Lower lobe of right lung (tissue), 2 donors: ENCODE measurements at regions not wholly inside any gene's neighbourhood (a gene's known extent, or its start where the extent isn't known, plus 50 kb on each side); places are given as distances from the start of the nearest gene placed in this dataset.

Experiments
- ATAC-seq, 2 donors: fragments of 200-7000 bp; cut with Tn5 transposase; one replicate each; pipeline ENCODE4 v1.9.1; 2020 to 2022; ENCODE audit warnings: mild to moderate bottlenecking in 2 of 2, moderate library complexity in 2 of 2
- DNase-seq: peaks from one replicate; pipeline ENCODE4 v3.0.0-alpha.2; 2020
- H3K27ac ChIP-seq: fragments of 200-600 bp; one replicate; pipeline ENCODE4 v1.8.0; 2022
- H3K27me3 ChIP-seq: fragments of 200-600 bp; one replicate; pipeline ENCODE4 v1.8.0; 2022; ENCODE audit warnings: low read depth
- H3K36me3 ChIP-seq: fragments of 200-600 bp; one replicate; pipeline ENCODE4 v1.8.0; 2022; ENCODE audit warnings: mild to moderate bottlenecking
- H3K4me1 ChIP-seq: fragments of 200-600 bp; one replicate; pipeline ENCODE4 v1.8.0; 2022
- H3K4me3 ChIP-seq: fragments of 200-600 bp; one replicate; pipeline ENCODE4 v1.8.0; 2022; ENCODE audit warnings: mild to moderate bottlenecking
- H3K9me3 ChIP-seq: fragments of 200-600 bp; one replicate; pipeline ENCODE4 v1.8.0; 2022
- CTCF ChIP-seq: fragments of 200-600 bp; IDR thresholded peaks from one replicate; pipeline ENCODE4 v1.8.0; 2022; ENCODE audit warnings: antibody characterized with exemption, mild to moderate bottlenecking
- intact Hi-C: fragments of 100-400 bp; cut with DNase I; formaldehyde crosslinking; loops from one replicate; pipeline ENCODE4 v1.11.0; 2022
- donor health status: DM: no; HTN: yes; CAD: no; lungs with severe emphysema.

GRCh38 chr5:8391911-8392310, 523.0 kb downstream of the MTRR start:
- intact Hi-C loops = no loop called here
- no peak for TF ChIP-seq CTCF
- Histone ChIP-seq H3K4me3 (no peak overlapping the region), H3K4me1 (no peaks in the 10 kb centered on the region), H3K27ac (no peak overlapping the region), H3K9me3 (no peaks in the 10 kb centered on the region), H3K27me3 (no peaks in the 10 kb centered on the region), H3K36me3 (no peaks in the 10 kb centered on the region)
- ATAC-seq = no peak
- DNase-seq = no peak

GRCh38 chr5:8393240-8393639, 524.3 kb downstream of the MTRR start:
- no peak for TF ChIP-seq CTCF
- DNase-seq = no peak
- H3K27ac ChIP-seq = no peak overlapping the region
- H3K36me3 ChIP-seq = no peaks in the 10 kb centered on the region
- ATAC-seq = no peak
- no peaks in the 10 kb centered on the region for H3K27me3 ChIP-seq
- intact Hi-C loops = no loop called here
- no peak overlapping the region for H3K4me3 ChIP-seq
- H3K4me1 ChIP-seq = no peaks in the 10 kb centered on the region
- no peaks in the 10 kb centered on the region for H3K9me3 ChIP-seq

- Histone ChIP-seq H3K27me3 (no peaks in the 10 kb centered on the region), H3K4me3 (no peak overlapping the region), H3K4me1 (no peaks in the 10 kb centered on the region), H3K9me3 (no peaks in the 10 kb centered on the region), H3K27ac (no peak overlapping the region), H3K36me3 (no peaks in the 10 kb centered on the region)
- no peak for TF ChIP-seq CTCF
- intact Hi-C loops = no loop called here
- ATAC-seq = no peak
- no peak for DNase-seq
Measured at GRCh38 chr5:8394965-8395364, 526.0 kb downstream of the MTRR start.

- Histone ChIP-seq H3K27me3 (no peaks in the 10 kb centered on the region), H3K36me3 (no peaks in the 10 kb centered on the region), H3K9me3 (no peaks in the 10 kb centered on the region), H3K27ac (no peak overlapping the region), H3K4me3 (no peak overlapping the region), H3K4me1 (no peaks in the 10 kb centered on the region)
- intact Hi-C loops = no loop called here
- no peak for TF ChIP-seq CTCF
- DNase-seq = no peak
- no peak for ATAC-seq
Measured at GRCh38 chr5:8396246-8396645, 527.3 kb downstream of the MTRR start.

- no peaks in the 10 kb centered on the region for H3K27me3 ChIP-seq
- H3K27ac ChIP-seq = no peak overlapping the region
- DNase-seq (no peak), ATAC-seq (no peak)
- H3K36me3 ChIP-seq = no peaks in the 10 kb centered on the region
- H3K9me3 ChIP-seq = no peaks in the 10 kb centered on the region
- no peak for TF ChIP-seq CTCF
- intact Hi-C loops = no loop called here
- no peak overlapping the region for H3K4me3 ChIP-seq
- no peaks in the 10 kb centered on the region for H3K4me1 ChIP-seq
Measured at GRCh38 chr5:8396756-8397155, 527.8 kb downstream of the MTRR start.

- intact Hi-C loops = no loop called here
- H3K36me3 ChIP-seq = no peaks in the 10 kb centered on the region
- no peak for DNase-seq
- H3K27me3 ChIP-seq = no peaks in the 10 kb centered on the region
- H3K4me1 ChIP-seq = no peaks in the 10 kb centered on the region
- H3K9me3 ChIP-seq = no peaks in the 10 kb centered on the region
- H3K27ac ChIP-seq = no peak overlapping the region
- TF ChIP-seq CTCF = no peak
- H3K4me3 ChIP-seq = no peak overlapping the region
- ATAC-seq = no peak
Measured at GRCh38 chr5:8399471-8399870, 530.5 kb downstream of the MTRR start.
